ENCODE measurements at regions not wholly inside any gene's neighbourhood (a gene's known extent, or its start where the extent isn't known, plus 50 kb on each side); places are given as distances from the start of the nearest gene placed in this dataset.

DNA sequence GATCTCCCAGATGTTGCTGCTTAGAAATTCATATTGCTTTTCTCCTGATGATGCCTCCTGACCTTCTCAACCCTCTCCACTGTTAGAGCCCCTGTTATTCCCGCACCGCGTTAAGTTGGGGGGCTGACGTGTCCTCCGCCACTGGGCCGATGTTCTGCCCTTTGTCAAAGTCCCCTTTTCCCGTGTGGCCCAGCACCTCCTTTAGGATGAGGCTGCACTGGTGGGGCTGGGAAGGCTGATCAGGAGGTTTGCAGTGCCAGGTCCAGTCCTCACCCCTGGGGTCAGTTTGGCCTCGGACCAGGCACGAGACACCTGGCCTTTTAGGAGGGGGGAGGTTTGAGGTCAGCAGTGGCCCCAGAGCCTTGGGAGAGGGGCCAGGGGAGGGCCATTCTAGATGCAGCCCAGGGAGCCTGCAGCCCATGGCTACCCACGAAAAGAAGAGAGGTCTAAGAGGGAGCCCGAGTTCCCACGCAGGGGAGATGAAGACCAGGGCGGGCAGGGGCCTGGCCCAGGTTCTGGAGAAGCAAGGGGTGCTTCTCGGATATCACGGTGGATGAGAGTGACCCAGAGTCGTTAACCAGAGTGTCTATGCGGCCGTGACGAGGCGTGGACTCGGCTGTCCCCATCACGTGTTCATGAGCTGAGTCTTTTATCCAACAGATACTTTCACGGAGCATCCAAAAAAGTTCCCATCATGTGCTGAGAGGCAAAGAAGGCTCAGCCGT is 150.4 kb downstream of the DNAJB6 start:
- no peak for DNase-seq (ENCODE audit: extremely low read depth, low read depth)
- TF ChIP-seq, protein P1, sequence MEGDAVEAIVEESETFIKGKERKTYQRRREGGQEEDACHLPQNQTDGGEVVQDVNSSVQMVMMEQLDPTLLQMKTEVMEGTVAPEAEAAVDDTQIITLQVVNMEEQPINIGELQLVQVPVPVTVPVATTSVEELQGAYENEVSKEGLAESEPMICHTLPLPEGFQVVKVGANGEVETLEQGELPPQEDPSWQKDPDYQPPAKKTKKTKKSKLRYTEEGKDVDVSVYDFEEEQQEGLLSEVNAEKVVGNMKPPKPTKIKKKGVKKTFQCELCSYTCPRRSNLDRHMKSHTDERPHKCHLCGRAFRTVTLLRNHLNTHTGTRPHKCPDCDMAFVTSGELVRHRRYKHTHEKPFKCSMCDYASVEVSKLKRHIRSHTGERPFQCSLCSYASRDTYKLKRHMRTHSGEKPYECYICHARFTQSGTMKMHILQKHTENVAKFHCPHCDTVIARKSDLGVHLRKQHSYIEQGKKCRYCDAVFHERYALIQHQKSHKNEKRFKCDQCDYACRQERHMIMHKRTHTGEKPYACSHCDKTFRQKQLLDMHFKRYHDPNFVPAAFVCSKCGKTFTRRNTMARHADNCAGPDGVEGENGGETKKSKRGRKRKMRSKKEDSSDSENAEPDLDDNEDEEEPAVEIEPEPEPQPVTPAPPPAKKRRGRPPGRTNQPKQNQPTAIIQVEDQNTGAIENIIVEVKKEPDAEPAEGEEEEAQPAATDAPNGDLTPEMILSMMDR (IDR thresholded peaks at IDR 0.05; ENCODE audit: low read depth, low read length), result no peak

DNA sequence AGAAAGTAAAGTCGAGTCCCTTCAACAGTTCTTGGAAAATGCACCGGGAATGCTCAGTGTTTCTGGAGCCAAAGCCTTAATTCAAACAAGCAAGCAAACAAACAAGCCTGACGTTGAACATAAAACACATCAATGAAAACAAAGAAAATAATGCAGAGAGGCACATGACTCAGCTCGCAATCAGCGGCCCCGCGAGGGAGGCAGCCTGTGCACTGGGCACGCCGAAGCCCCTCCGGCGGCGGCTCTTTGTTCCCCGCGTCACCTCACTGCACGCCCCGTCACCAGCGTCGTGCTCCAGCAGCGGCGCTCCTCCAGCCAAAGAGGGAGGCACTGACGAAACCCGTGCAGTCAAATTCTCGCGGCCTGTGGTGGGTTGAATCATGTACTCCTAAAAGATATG is 151.5 kb downstream of the DNAJB6 start:
- TF ChIP-seq, protein P1 (IDR thresholded peaks at IDR 0.05; ENCODE audit: low read depth, low read length), result no peak
- DNase-seq (ENCODE audit: extremely low read depth, low read depth), result no peak

DNA sequence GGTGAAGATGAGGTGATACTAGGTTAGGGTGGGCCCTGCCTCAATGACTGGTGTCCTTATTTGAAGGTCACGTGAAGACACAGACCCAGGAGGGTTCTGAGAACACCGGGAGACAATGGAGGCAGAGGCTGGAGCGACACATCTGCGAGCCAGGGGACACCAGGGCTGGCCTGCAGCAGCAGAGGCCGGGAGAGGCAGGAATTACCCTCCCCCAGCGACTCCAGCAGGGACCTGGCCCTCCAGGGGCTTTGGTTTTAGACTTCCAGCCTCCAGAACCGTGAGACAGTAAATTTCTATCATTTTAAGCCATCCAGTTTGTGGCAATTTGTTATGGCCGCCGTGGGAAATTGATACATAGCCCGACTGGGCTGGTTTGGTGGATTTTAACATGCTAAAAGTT is 152.2 kb downstream of the DNAJB6 start:
- TF ChIP-seq, protein P1 (IDR thresholded peaks at IDR 0.05; ENCODE audit: low read depth, low read length), result no peak
- no peak for DNase-seq (ENCODE audit: extremely low read depth, low read depth)
